Keratinocyte (primary cell): ENCODE measurements at regions not wholly inside any gene's neighbourhood (a gene's known extent, or its start where the extent isn't known, plus 50 kb on each side); places are given as distances from the start of the nearest gene placed in this dataset.

Source experiments
- DNase-seq: peaks from one replicate; pipeline ENCODE4 v3.0.0-alpha.2; 2011; ENCODE audit warnings: low read depth, missing footprints, low spot score
- FAIRE-seq: peaks from 2 replicates; lab custom pipeline; 2011; peaks lifted over from hg19 to GRCh38; lab: Jason Lieb, UNC
- H2AFZ ChIP-seq: 2 replicates; pipeline ENCODE4 v1.6.0; 2012; ENCODE audit warnings: low read length, control low read depth, inconsistent platforms; ENCODE audit not compliant: control insufficient read depth
- H3K27ac ChIP-seq: 2 replicates; pipeline ENCODE4 v1.5.1; 2011; ENCODE audit warnings: low read length; ENCODE audit not compliant: control insufficient read depth, insufficient read depth
- H3K27me3 ChIP-seq: 3 replicates; pipeline ENCODE4 v1.6.0; 2011; ENCODE audit warnings: low read length; ENCODE audit not compliant: control insufficient read depth, insufficient read depth; ENCODE audit errors: extremely low read depth
- H3K36me3 ChIP-seq, 2 experiments: 2 replicates in 1 of 2; 3 replicates in 1 of 2; pipeline ENCODE4 v1.5.1; 2011; ENCODE audit warnings: low read length in 2 of 2, mild to moderate bottlenecking in 1 of 2; ENCODE audit not compliant: control insufficient read depth in 2 of 2, insufficient read depth in 2 of 2; ENCODE audit errors: extremely low read depth in 1 of 2
- H3K4me1 ChIP-seq: 3 replicates; pipeline ENCODE4 v1.5.1; 2011; ENCODE audit warnings: low read length; ENCODE audit not compliant: control insufficient read depth, insufficient read depth; ENCODE audit errors: extremely low read depth
- H3K4me2 ChIP-seq: 3 replicates; pipeline ENCODE4 v1.6.0; 2011; ENCODE audit warnings: low read depth, low read length; ENCODE audit not compliant: control insufficient read depth, insufficient read depth; ENCODE audit errors: extremely low read depth
- H3K4me3 ChIP-seq, 3 experiments: fragments of 200-600 bp in 1 of 3; sonication (generic) in 1 of 3; 2 replicates in 2 of 3; 3 replicates in 1 of 3; pipeline ENCODE4 v1.5.1; 2011 to 2016; ENCODE audit warnings: low read length in 3 of 3, mild to moderate bottlenecking in 3 of 3, control low read depth in 2 of 3, inconsistent platforms in 1 of 3, low read depth in 1 of 3, mixed read lengths in 1 of 3, mixed run types in 1 of 3, moderate library complexity in 1 of 3; ENCODE audit not compliant: control insufficient read depth in 2 of 3, insufficient read depth in 2 of 3; ENCODE audit errors: extremely low read depth in 1 of 3
- H3K79me2 ChIP-seq: 2 replicates; pipeline ENCODE4 v1.6.0; 2012; ENCODE audit warnings: low read length; ENCODE audit not compliant: control insufficient read depth, insufficient read depth
- H3K9ac ChIP-seq: 3 replicates; pipeline ENCODE4 v1.6.0; 2011; ENCODE audit warnings: low read length; ENCODE audit not compliant: control insufficient read depth, insufficient read depth; ENCODE audit errors: extremely low read depth
- H3K9me1 ChIP-seq: 3 replicates; pipeline ENCODE4 v1.6.0; 2011; ENCODE audit warnings: low read length; ENCODE audit not compliant: control insufficient read depth, insufficient read depth; ENCODE audit errors: extremely low read depth
- H3K9me3 ChIP-seq: 2 replicates; pipeline ENCODE4 v1.5.1; 2012; ENCODE audit warnings: low read depth, low read length; ENCODE audit not compliant: control insufficient read depth
- H4K20me1 ChIP-seq: 3 replicates; pipeline ENCODE4 v1.6.0; 2011; ENCODE audit warnings: low read length; ENCODE audit not compliant: control insufficient read depth, insufficient read depth; ENCODE audit errors: extremely low read depth
- EZH2 ChIP-seq: IDR thresholded peaks from one replicate; pipeline ENCODE4 v1.6.1; 2012; ENCODE audit warnings: inconsistent platforms, mild to moderate bottlenecking, low read length, moderate library complexity
- dilution Hi-C: fragments of 300-500 bp; cut with MboI; formaldehyde crosslinking; loops from one replicate; pipeline ENCODE4 v1.7.0; 2020; ENCODE audit warnings: low sequenced_read_pairs; ENCODE audit not compliant: extremely low pct_ligation_motif_present
- TF ChIP-seq, protein P1 (sequence below), 3 experiments: IDR thresholded peaks in 1 of 3; conservative IDR thresholded peaks in 1 of 3; optimal IDR thresholded peaks in 1 of 3; 2 replicates in 2 of 3; 3 replicates in 1 of 3; pipeline versions ENCODE3 to v1.5.1; 2011; ENCODE audit warnings: low read length in 3 of 3, mild to moderate bottlenecking in 3 of 3, moderate library complexity in 2 of 3, control low read depth in 1 of 3, inconsistent platforms in 1 of 3; ENCODE audit not compliant: insufficient read depth in 2 of 3; ENCODE audit errors: extremely low read depth in 1 of 3

DNA sequence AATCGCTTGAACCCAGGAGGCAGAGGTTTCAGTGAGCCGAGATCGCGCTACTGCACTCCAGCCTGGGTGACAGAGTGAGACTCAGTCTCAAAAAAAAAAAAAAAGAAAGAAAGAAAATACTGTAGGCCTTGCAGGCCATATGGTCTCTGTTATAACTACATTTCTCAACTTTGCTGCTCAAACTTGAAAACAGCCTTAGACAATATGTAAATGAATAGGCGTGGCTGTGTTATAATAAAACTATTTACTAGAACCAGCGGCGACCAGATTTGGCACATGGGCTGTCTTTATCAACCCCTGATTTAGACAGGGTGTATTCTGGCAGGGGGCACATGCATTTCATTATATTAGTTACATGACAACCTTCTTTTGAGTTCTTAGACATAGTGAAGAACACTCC lies 130.0 kb downstream of the C9orf152 start:
- Histone ChIP-seq H3K27me3 (no peaks in the 10 kb centered on the region), H3K79me2 (peaks cover 95% of the 10 kb centered on the region), H4K20me1 (peaks cover 27% of the 10 kb centered on the region), H3K9me3 (no peaks in the 10 kb centered on the region), H3K27ac (no peak overlapping the region), H2AFZ (no peak overlapping the region), H3K4me1 (peaks cover 10% of the 10 kb centered on the region), H3K4me2 (no peak overlapping the region), H3K36me3 (peaks cover 3 to 10% of the 10 kb centered on the region in 2 experiments), H3K9ac (no peak overlapping the region), H3K9me1 (peaks cover 6% of the 10 kb centered on the region), H3K4me3 (no peak overlapping the region)
- TF ChIP-seq, protein P1, sequence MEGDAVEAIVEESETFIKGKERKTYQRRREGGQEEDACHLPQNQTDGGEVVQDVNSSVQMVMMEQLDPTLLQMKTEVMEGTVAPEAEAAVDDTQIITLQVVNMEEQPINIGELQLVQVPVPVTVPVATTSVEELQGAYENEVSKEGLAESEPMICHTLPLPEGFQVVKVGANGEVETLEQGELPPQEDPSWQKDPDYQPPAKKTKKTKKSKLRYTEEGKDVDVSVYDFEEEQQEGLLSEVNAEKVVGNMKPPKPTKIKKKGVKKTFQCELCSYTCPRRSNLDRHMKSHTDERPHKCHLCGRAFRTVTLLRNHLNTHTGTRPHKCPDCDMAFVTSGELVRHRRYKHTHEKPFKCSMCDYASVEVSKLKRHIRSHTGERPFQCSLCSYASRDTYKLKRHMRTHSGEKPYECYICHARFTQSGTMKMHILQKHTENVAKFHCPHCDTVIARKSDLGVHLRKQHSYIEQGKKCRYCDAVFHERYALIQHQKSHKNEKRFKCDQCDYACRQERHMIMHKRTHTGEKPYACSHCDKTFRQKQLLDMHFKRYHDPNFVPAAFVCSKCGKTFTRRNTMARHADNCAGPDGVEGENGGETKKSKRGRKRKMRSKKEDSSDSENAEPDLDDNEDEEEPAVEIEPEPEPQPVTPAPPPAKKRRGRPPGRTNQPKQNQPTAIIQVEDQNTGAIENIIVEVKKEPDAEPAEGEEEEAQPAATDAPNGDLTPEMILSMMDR (optimal IDR thresholded peaks at IDR 0.05 in 1 of 3, IDR thresholded peaks at IDR 0.05 in 1 of 3, conservative IDR thresholded peaks at IDR 0.05 in 1 of 3; ENCODE audit: extremely low read depth in 1 of 3, insufficient read depth in 2 of 3, low read length in 3 of 3), result no peak
- no peak for TF ChIP-seq EZH2
- DNase-seq (no peak), FAIRE-seq (no peak)
- dilution Hi-C loops, result no loop called here

DNA sequence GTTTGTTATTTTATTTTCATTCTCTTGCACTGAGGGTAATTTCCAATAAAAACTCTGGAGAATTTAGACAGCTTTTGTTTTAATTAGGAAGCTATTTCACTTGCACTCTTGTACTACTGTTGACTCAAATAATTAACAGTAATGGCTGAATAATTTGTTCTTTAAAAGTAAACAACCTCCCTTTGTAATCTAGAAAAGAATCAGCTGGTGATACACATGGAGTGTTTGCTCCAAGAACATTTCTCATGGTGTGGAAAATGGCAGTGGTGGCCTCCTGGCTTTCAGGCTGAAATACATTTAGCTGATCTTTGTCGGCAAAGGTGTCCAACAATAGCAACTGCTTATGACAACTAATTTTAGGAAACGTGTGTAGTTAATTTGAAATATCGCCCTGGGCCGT lies 129.4 kb downstream of the C9orf152 start:
- no peaks in the 10 kb centered on the region for H3K27me3 ChIP-seq
- no peak overlapping the region for H2AFZ ChIP-seq
- H3K36me3 ChIP-seq, result peaks cover 0 to 10% of the 10 kb centered on the region in 2 experiments
- peaks cover 27% of the 10 kb centered on the region for H4K20me1 ChIP-seq
- H3K4me1 ChIP-seq, result peaks cover 15% of the 10 kb centered on the region
- no peak overlapping the region for H3K4me3 ChIP-seq
- H3K9ac ChIP-seq, result no peak overlapping the region
- FAIRE-seq (peak; percentile 13), DNase-seq (no peak)
- H3K79me2 ChIP-seq, result peaks cover 95% of the 10 kb centered on the region
- TF ChIP-seq EZH2, result no peak
- TF ChIP-seq, protein P1 (optimal IDR thresholded peaks at IDR 0.05 in 1 of 3, IDR thresholded peaks at IDR 0.05 in 1 of 3, conservative IDR thresholded peaks at IDR 0.05 in 1 of 3; ENCODE audit: extremely low read depth in 1 of 3, insufficient read depth in 2 of 3, low read length in 3 of 3), result no peak
- dilution Hi-C loops, result no loop called here
- no peaks in the 10 kb centered on the region for H3K9me3 ChIP-seq
- H3K27ac ChIP-seq, result no peak overlapping the region
- no peak overlapping the region for H3K4me2 ChIP-seq
- peaks cover 6% of the 10 kb centered on the region for H3K9me1 ChIP-seq
